SK-N-SH treated with all-trans-retinoic acid at 6 μM for 48 hours (cell line): ENCODE measurements at regions not wholly inside any gene's neighbourhood (a gene's known extent, or its start where the extent isn't known, plus 50 kb on each side); places are given as distances from the start of the nearest gene placed in this dataset.

ENCODE experiments used
- SNAI2 ChIP-seq: fragments of 250-450 bp; sonication (Bioruptor Pico); IDR thresholded peaks from 2 replicates; pipeline ENCODE4 v1.5.0; 2020; ENCODE audit warnings: mild to moderate bottlenecking, moderate library complexity
- ZFP3 ChIP-seq: fragments of 250-450 bp; sonication (Bioruptor Pico); IDR thresholded peaks from 2 replicates; pipeline ENCODE4 v1.5.0; 2020; ENCODE audit warnings: mild to moderate bottlenecking, moderate library complexity
- TF ChIP-seq, protein P1 (sequence below): fragments of 250-450 bp; sonication (Bioruptor Pico); IDR thresholded peaks from 2 replicates; pipeline ENCODE4 v1.5.0; 2020; ENCODE audit warnings: mild to moderate bottlenecking, moderate library complexity

DNA sequence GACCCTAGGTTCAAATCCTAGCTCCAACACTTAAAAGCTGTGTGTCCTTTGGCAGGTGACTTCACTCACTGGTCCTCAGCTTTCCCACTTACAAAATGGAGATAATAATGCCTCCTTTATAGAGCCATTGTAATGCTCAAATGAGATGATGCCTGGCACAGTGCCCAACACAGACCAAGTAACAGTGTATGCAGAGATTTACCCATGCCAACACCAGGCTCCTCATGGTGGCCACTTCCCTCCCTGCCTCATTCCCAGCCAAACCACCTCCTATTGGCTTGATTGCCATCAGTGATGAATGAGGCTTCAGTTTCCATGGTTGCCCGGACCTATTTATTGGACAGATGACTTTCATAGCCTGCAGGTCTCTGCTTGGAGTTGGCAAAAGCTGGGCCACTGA lies 469.4 kb downstream of the CDK5RAP2 start:
- TF ChIP-seq, protein P1, sequence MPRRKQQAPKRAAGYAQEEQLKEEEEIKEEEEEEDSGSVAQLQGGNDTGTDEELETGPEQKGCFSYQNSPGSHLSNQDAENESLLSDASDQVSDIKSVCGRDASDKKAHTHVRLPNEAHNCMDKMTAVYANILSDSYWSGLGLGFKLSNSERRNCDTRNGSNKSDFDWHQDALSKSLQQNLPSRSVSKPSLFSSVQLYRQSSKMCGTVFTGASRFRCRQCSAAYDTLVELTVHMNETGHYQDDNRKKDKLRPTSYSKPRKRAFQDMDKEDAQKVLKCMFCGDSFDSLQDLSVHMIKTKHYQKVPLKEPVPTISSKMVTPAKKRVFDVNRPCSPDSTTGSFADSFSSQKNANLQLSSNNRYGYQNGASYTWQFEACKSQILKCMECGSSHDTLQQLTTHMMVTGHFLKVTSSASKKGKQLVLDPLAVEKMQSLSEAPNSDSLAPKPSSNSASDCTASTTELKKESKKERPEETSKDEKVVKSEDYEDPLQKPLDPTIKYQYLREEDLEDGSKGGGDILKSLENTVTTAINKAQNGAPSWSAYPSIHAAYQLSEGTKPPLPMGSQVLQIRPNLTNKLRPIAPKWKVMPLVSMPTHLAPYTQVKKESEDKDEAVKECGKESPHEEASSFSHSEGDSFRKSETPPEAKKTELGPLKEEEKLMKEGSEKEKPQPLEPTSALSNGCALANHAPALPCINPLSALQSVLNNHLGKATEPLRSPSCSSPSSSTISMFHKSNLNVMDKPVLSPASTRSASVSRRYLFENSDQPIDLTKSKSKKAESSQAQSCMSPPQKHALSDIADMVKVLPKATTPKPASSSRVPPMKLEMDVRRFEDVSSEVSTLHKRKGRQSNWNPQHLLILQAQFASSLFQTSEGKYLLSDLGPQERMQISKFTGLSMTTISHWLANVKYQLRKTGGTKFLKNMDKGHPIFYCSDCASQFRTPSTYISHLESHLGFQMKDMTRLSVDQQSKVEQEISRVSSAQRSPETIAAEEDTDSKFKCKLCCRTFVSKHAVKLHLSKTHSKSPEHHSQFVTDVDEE (CRISPR knock-in tag): no peak
- TF ChIP-seq ZFP3 (CRISPR knock-in tag) (no peak), SNAI2 (CRISPR knock-in tag) (no peak)
